GM19324 (cell line): ENCODE measurements at regions not wholly inside any gene's neighbourhood (a gene's known extent, or its start where the extent isn't known, plus 50 kb on each side); places are given as distances from the start of the nearest gene placed in this dataset.
"Not testable (repeated sequence)": the region's sequence is repeated elsewhere in the genome, so short reads cannot be mapped to it uniquely, and the experiment has no call there.

Source experiments
- ATAC-seq: cut with Tn5 transposase; IDR thresholded peaks from one replicate; pipeline ENCODE4 v1.9.1; 2021; ENCODE audit warnings: mild to moderate bottlenecking, moderate library complexity; ENCODE audit not compliant: unreplicated experiment, low FRiP score

DNA sequence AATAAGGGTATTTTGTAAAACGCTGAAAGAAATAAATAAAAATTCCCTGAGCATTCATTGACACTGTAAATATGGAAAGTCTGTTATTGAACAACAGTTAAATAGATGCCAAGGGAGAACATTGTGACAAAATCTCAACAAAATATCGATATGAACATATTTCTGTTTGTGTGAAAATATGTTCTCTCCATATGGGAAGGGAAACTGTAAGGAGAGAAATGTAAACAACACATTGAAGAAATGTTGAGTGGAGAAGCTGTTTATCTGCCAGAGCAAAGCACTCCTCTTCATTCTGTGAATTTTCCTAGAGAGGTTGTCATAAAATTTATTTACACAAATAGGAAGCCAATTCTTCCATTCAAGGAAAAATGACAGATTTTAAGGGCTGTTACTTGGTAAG lies 57.1 kb upstream of the EOMES start:
- ATAC-seq = no peak

DNA sequence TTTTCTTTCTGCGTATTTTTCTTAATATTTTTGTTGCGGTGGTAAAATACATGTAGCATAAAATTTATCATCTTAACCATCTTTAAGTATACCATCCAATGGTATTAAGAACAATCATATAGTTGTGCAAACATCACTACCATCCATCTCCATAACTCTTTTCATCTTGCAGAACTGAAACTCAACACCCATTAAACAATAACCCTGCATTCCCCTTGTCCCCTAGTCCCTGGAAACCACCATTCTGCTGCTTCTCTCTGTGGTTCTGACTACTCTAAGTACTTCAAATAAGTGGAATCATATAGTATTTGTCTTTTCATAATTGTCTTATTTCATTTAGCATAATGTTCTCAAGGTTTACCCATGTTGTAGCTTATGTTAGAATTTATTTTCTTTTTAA lies 67.3 kb upstream of the EOMES start:
- no peak for ATAC-seq

DNA sequence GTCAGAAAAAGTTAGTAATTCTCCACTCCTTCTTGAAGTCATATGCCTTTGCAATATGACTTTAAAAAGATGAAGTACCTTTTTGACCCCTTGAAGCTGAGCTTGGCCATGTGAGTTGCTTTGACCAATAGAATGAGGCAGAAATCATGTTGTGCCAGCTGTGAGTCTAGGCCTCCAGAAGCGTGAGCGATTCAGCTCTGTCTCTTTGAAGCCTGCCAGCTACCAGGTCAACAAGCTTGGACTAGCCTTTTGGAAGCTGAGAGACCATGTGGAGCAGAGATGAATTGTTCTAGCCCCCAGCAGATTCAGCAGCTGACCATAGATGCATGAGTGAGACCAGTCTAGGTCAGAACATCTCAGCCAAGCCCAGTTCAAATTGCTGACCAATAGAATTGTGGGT lies 69.8 kb upstream of the EOMES start:
- no peak for ATAC-seq

DNA sequence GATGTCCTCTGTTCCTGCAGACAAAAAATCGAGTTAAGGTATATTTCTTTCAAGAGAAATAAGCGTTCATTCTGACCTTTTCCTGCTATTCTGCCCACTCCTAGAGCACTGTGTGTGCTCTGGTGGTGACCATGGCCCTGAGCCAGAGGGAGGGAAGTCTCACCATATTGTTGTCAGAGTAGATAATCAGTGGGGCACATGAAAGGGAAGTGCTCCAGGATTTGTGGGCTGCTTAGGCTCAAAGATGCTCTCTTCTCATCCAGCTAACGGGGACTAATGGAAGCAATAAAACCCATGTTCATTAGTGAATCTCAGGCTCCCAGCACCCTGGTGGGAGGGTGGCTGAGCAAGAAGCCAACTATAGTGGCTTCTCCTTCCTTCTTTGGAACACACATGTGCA lies 70.7 kb upstream of the EOMES start:
- no peak for ATAC-seq

DNA sequence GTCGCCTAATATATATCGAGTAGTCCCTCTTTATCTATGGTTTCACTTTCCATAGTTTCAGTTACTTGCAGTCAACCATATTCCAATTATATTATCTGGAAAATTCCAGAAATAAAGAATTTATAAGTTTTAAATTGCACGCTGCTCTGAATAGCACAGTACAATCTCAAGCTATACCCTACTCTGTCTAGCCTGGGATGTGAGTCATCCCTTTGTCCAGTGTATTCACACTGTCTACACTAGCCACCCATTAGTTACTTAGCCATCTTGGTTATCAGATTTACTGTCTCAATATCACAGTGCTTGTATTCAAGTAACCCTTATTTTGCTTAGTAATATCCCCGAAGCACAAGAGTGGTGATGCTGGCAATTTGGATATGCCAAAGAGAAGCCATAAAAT lies 72.1 kb upstream of the EOMES start:
- no peak for ATAC-seq

DNA sequence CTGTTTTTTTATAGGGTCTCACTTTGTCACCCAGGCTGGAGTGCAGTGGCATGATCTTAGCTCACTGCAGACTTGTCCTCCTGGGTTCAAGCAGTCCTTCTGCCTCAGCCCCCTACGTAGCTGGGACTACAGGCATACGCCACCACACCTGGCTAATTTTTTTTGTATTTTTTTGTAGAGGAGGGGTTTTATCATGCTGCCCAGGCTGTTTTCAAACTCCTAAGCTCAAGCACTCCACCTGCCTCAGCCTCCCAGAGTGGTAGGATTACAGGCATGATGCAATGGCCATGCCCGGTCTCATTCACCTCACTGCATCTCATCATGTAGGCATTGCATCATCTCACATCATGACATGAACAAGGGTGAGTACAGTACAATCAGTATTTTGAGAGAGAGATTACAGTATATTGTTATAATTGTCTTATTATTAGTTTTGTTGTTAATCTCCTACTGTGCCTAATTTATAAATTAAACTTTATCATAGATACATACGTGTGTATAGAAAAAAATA lies 74.3 kb upstream of the EOMES start:
- ATAC-seq = no peak

DNA sequence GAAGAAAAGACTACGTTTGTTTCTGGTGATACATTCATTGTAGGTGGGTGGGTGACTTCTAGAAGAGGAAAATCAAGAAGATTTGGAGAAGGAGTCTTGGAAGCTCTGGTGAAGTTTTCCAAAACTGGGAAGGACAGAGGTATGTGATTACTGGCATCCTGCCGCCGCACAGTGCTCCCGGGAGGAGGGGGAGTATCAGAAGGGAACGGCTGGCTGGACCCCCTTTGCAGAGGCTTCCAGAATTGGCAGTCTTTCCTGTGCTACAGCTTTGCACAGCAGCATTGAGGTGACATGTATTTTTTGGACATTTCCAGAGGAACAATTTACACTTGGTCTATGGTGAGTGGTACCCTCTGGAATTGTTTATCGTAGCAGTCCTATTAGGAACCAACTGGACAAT lies 75.7 kb upstream of the EOMES start:
- ATAC-seq = no peak

DNA sequence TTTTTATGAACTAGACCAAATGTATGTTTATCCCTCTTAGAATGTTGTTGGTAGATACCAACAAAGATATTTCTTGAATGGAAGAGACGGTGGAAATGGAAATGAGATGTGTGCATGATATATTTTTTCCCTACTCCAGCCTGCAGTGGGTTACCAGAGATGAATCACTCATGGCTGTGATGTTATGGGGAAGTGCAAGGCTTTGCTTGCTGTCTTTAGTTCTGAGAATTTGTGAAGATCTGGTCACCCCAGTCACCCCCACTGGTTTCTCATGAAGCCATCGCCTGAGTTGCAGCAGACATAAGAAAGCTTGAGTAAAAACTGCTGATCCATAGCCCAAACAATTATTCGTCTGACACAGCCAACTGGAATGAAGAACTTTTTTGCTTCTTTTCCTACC lies 78.1 kb upstream of the EOMES start:
- no peak for ATAC-seq

DNA sequence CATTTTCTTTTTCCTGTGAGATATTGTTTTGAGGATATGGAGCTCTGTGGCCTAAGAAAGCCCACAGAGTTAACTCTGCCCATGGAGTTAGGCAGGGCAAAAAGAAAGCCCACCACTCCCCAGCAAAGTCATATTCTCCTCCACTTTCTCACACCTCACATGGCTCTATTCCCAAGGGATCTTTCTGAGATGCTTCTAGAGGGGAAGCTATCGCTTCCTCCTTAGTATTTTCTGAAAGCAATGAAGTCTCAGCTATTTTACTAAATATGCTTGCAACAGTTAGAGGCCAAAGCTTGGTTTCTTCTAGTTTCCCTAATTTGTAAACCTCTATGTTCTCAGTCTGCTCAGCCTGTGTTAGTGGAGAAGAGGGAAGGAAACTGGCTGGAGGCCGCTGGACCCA lies 80.3 kb upstream of the EOMES start:
- ATAC-seq = no peak

DNA sequence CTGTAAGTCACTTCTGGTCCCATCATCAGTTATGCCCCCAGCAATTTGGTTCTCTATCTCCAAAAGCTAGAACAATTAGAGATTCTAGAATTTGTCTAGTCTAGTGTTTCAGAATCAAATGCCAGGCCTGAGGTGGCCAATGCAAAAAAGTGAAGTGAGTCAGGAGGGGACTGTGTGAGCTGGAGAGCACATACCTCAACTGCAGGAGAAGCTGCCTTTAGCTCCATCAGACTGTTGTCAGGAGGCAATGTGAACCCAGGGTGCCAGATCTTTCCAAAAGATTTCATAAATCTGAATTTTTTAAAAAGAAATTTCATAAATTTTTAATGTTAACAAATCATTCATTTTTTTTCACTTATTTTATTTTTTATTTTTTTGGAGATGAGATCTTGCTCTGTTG lies 80.7 kb upstream of the EOMES start:
- ATAC-seq = no peak

DNA sequence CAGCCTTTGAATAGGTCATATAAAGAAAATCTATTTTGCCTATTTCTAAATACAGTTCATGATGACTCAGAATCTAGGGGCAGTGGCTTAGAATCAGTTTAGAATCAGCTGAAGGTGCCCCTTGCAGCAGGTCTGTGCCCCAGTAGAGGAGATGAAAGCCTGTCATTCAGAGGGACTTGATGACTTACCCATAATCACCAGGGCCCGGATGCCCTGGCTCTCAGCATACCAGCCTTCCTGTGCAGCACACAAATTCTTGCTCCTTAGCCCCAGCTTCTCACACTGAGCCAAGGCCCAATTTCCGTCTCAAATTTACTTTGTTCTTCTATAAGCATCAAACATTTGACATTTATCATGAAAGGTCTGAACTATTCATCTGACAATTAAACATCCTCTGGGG lies 83.2 kb upstream of the EOMES start:
- no peak for ATAC-seq

DNA sequence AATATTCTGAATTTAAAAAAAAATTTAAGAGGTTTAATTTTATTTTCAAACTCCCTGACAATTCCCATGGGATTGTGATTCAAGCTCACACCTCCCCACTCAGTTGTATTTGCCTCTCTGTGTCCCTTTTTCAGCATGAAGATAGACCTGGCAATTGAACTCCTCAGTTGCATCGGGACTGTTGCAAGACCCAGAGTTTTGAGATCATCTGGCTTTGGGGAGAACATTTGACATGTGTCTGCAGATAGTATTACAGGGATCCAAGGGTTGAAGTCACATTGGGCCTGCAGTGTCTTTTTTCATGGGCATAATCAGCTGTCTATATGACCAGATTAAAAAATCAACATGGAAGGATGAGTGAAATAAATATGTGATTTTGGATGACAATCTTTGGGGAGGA lies 91.1 kb upstream of the EOMES start:
- ATAC-seq = no peak

DNA sequence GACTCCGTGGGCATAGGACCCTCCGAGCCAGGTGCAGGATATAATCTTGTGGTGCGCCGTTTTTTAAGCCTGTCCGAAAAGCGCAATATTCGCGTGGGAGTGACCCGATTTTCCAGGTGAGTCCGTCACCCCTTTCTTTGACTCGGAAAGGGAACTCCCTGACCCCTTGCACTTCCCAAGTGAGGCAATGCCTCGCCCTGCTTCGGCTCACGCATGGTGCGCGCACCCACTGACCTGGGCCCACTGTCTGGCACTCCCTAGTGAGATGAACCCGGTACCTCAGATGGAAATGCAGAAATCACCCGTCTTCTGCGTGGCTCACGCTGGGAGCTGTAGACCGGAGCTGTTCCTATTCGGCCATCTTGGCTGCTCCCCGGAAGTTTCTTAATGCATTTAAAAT lies 99.5 kb upstream of the EOMES start:
- not testable (repeated sequence) for ATAC-seq

DNA sequence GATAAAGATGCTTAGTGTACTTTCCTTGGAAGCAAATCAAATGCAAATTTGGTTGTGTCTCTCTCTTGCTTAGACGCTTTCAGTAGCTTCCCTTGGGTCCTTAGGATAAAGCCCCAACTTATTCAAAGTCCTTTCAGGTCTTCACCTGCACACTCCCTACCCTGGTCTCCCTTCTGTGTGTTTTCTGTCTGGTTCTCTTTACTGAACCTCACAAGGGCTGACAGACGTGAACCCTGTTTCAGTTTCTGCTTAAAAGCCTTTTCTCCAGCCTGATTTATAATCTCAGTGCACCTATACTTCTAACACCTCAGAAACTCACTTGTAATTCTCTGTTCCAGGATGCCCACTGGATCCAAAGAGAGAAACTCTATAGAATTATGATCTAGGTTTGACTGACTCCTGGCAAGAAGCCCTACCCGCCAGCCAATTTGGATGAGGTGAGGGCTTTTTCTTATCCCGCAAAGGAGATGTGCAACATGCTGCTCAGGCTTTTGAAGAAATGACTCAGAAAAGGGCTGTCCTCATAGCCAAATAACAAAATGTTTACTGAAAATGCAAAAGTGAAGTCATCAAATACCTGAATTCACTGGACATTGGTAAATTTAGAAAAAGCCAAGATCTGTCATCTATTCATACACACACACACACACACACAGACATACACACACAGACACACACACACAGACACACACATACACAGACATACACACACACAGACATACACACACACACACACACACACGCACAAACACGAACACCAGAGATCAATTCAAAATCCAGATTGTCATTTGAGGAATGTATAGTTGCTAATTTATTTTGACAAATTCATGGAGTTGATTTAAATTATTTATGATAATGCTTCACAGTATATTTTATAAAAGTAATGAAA lies 102.4 kb upstream of the EOMES start:
- ATAC-seq = no peak

DNA sequence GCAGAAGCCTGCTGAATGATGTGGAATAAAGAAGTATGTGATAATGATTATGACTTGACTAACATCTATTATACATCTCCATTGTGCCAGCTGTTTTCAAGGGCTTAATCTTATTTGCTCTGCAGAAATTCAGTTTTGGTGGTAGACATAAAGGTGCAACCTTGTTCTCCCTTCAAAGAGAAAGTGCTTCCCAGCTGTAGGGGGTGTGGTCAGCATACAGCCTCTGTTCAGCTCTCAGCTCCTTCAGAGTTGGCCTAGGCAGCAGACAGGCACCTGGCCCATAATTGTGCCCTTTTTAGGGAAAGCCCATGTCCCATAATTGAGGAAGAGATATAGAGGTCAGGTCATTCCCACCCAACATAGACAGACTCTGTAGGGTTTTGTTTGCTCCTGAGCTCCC lies 104.3 kb upstream of the EOMES start:
- ATAC-seq = no peak

DNA sequence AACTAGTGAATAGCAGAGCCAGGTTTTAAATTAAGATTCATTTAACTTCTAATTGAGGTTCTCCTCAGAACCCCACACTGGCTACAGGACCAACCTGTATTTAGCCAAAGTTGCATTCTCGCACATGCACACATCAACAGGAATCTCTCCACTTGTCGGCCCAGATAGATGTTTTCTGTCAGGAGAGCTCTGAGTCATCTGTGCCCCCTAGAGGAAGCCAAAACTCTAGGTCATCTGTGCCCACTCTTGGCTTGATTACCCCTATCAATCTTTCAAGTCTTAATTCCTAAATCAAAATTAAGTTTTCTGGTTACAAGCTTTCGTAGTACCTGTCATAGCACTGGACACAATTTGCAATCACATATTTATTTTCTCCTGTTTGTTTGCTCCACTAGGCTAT lies 104.9 kb upstream of the EOMES start:
- ATAC-seq = no peak

DNA sequence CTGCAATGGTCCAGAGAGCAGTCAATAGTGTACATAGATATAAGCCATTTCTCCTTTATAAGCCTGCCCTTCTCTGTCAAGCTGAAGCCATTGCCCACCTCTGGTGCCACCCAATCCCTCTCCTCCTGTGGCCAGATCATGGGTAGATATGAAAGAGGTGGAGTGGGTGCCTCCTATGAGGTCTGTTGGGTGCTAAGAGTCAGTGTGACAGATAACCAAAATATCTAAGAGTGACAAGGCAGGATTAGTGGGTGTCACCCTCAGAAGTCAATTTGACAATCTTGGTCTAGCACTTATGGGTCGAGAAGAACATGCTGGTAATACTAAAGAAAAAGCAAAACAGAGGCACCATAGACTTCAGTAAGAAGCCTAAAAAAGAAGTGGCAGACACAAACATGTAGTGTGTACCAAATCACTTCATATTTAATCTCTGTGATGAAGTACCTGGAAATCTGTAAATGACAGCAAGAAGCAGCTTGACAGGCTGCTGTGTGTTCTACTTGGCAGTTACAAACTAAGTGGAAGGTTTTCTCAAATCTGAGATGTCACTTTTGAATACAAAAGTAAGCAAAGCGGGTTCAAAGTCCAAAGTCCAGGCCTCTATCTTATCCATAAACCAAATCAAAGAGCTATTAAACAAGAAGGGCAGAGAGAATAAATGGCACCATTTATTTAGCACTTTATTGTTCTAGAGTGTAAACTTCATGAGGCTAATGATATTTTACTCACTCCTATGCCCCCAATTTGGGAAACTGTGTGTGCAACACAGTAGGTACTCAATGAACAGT lies 118.9 kb upstream of the EOMES start:
- no peak for ATAC-seq

DNA sequence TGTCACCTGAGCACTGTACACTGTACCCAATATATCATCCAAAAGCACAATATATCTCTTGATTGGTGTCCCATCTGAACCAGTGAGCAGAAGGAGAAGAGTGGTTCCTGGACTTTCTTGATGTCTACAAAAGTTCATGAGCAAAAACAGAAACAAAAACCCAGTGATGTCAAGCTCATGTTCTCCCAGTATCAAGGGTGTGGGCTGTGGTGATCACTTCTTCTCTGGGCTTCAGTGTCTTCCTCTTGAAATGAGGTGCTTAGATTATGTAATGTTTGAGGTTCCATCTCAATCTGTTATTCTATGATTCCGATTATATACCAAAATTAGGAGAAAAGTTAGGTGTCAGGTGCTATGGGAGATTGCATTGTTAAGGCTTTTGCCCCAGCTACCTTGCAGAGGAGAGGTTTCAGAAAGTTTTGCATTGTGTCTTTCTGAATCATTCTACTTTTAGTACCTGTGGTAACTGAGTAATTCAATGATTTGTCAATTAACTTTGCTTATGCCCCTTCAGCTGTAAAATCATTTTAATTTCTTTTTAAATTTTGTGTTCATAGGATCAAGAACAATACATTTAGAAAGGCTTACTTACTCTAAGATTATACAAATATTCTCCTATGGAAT lies 122.0 kb upstream of the EOMES start:
- no peak for ATAC-seq

DNA sequence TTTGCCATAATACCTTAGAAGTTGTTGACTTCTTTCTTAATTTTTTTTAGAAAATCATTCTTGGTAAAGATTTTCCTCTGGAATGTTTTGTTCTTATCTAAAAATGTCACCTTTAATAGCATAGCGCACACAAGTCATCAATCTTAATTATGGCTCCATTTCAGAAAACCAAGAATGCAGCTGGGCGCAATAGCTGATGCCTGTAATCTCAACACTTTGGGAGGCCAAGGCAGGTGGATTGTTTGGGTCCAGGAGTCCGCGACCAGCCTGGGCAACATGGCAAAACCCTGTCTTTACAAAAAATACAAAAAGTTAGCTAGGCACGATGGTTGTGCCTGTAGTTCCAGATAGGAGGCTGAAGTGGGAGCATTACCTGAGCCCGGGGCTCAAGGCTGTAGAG lies 125.6 kb upstream of the EOMES start:
- no peak for ATAC-seq

DNA sequence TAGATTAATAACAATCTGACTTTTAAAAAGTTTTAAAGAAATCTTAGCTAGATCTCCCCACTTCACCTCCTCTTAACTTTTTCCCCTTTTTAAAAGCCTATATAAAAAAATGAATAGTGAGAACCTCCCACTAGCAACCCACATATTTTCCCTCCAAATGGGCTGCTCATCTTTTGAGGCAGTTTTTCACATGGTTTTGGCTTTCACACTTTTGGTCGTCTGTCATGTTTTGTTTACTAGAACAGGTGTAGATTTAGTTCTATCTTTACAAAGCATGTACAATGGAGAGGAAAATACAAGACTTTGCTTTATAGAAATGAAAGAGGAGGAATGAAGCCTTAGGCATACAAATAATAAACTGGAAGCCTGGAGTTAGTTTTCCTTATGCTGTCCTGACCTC lies 126.7 kb upstream of the EOMES start:
- no peak for ATAC-seq

DNA sequence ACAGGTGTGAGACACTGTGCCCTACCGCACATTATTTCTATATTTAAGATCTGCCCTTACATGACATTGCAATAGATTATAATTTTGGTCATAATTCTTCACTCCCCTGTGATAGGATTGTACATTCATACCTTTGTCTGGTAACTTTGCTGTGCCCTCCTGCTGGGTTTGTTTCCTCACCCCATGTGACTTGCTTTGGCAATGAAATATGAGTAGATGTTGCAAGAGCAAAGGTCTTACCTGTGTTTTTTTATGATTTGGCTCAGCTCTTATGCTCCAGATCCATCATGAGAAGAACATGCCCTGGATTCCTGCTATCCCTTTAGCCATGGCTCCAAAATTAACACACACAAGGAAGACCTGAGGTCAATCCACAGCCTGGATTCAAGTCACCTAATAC lies 137.7 kb upstream of the EOMES start:
- no peak for ATAC-seq
